Transverse colon (tissue), 3 donors: ENCODE measurements at regions not wholly inside any gene's neighbourhood (a gene's known extent, or its start where the extent isn't known, plus 50 kb on each side); places are given as distances from the start of the nearest gene placed in this dataset.

Experiments used
- EP300 ChIP-seq: sonication (generic); formaldehyde crosslinking; IDR thresholded peaks from one replicate; pipeline ENCODE4 v1.6.1; 2017; ENCODE audit warnings: antibody characterized with exemption, low read depth
- POLR2A ChIP-seq: fragments of 450-650 bp; IDR thresholded peaks from one replicate; pipeline ENCODE4 v1.6.1; 2016; ENCODE audit warnings: antibody characterized with exemption, mild to moderate bottlenecking, moderate library complexity
- TF ChIP-seq, protein P1 (sequence below), 5 experiments: fragments of 200-600 bp in 3 of 5; fragments of 450-650 bp in 2 of 5; sonication (generic) in 3 of 5; IDR thresholded peaks; 1 replicate in 2 of 5; 2 replicates in 3 of 5; pipeline ENCODE4 v1.5.1; 2016 to 2017; ENCODE audit warnings: antibody characterized with exemption in 5 of 5, inconsistent platforms in 3 of 5, mild to moderate bottlenecking in 2 of 5, moderate library complexity in 1 of 5

DNA sequence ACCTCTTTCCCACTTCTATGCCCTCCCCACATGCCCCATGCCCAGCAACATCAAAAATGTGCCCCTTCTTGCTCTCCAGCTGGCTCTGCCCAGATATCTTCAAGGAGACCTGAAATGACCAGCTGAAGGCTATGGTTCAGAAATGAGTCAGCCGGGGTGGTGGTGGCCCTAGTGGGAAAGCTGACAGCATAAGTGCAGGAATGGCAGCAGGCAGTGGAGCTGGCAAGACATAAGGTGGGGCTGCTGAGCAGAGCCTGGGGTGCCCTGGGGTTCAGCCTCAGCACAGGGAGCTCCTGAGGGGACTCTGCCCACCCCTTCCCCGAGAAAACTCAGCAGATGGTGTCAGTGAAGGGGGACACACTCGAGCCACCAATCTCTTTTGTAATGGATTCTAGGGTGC is 593.4 kb downstream of the BUD13 start:
- TF ChIP-seq, protein P1, sequence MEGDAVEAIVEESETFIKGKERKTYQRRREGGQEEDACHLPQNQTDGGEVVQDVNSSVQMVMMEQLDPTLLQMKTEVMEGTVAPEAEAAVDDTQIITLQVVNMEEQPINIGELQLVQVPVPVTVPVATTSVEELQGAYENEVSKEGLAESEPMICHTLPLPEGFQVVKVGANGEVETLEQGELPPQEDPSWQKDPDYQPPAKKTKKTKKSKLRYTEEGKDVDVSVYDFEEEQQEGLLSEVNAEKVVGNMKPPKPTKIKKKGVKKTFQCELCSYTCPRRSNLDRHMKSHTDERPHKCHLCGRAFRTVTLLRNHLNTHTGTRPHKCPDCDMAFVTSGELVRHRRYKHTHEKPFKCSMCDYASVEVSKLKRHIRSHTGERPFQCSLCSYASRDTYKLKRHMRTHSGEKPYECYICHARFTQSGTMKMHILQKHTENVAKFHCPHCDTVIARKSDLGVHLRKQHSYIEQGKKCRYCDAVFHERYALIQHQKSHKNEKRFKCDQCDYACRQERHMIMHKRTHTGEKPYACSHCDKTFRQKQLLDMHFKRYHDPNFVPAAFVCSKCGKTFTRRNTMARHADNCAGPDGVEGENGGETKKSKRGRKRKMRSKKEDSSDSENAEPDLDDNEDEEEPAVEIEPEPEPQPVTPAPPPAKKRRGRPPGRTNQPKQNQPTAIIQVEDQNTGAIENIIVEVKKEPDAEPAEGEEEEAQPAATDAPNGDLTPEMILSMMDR (IDR thresholded peaks at IDR 0.05): no peak
- TF ChIP-seq EP300: no peak
- TF ChIP-seq POLR2A: no peak
